ENCODE measurements at regions not wholly inside any gene's neighbourhood (a gene's known extent, or its start where the extent isn't known, plus 50 kb on each side); places are given as distances from the start of the nearest gene placed in this dataset.
A peak's percentile ranks its signal among the peaks of the same experiment; 100 is the strongest.

- no peak for TF ChIP-seq CTCF (IDR thresholded peaks at IDR 0.05; ENCODE audit: insufficient read depth, missing control alignments)
- DNase-seq (ENCODE audit: insufficient read length, low spot score) (no peak), FAIRE-seq (no peak)
Observed at GRCh38 chr4:106700321-106700720, 331.7 kb upstream of the GIMD1 start.

GRCh38 chr4:106698621-106699195 is 330.1 kb upstream of the GIMD1 start:
- no peak for TF ChIP-seq CTCF (IDR thresholded peaks at IDR 0.05; ENCODE audit: insufficient read depth, missing control alignments)
- FAIRE-seq: no peak
- no peak for DNase-seq (ENCODE audit: insufficient read length, low spot score)

- FAIRE-seq: no peak
- no peak for TF ChIP-seq CTCF (IDR thresholded peaks at IDR 0.05; ENCODE audit: insufficient read depth, missing control alignments)
- no peak for DNase-seq (ENCODE audit: insufficient read length, low spot score)
Observed at GRCh38 chr4:106695501-106696262, 327.1 kb upstream of the GIMD1 start.

- DNase-seq (ENCODE audit: insufficient read length, low spot score): no peak
- FAIRE-seq: no peak
- TF ChIP-seq CTCF (IDR thresholded peaks at IDR 0.05; ENCODE audit: insufficient read depth, missing control alignments): no peak
Observed at GRCh38 chr4:106694232-106694631, 325.7 kb upstream of the GIMD1 start.

GRCh38 chr4:106691749-106692148 is 323.2 kb upstream of the GIMD1 start:
- DNase-seq (ENCODE audit: insufficient read length, low spot score) (no peak), FAIRE-seq (no peak)
- peak; percentile 9 for TF ChIP-seq CTCF (IDR thresholded peaks at IDR 0.05; ENCODE audit: insufficient read depth, missing control alignments)

GRCh38 chr4:106690487-106690886 is 321.9 kb upstream of the GIMD1 start:
- no peak for TF ChIP-seq CTCF (IDR thresholded peaks at IDR 0.05; ENCODE audit: insufficient read depth, missing control alignments)
- FAIRE-seq: no peak
- no peak for DNase-seq (ENCODE audit: insufficient read length, low spot score)

GRCh38 chr4:106687026-106687425 is 318.4 kb upstream of the GIMD1 start:
- DNase-seq (ENCODE audit: insufficient read length, low spot score): no peak
- TF ChIP-seq CTCF (IDR thresholded peaks at IDR 0.05; ENCODE audit: insufficient read depth, missing control alignments): no peak
- FAIRE-seq: no peak

Data from D721Med (cell line).